Activated naive CD8-positive, alpha-beta T cell (primary cell): ENCODE measurements at regions not wholly inside any gene's neighbourhood (a gene's known extent, or its start where the extent isn't known, plus 50 kb on each side); places are given as distances from the start of the nearest gene placed in this dataset.

Source experiments
- H3K27ac Mint-ChIP-seq: one replicate; pipeline ENCODE4 v1.8.0; 2021; ENCODE audit warnings: mixed read lengths
- H3K27me3 Mint-ChIP-seq: one replicate; pipeline ENCODE4 v1.8.0; 2021; ENCODE audit warnings: mixed read lengths
- H3K36me3 Mint-ChIP-seq: one replicate; pipeline ENCODE4 v1.8.0; 2021; ENCODE audit warnings: mixed read lengths
- H3K4me1 Mint-ChIP-seq: one replicate; pipeline ENCODE4 v1.8.0; 2021; ENCODE audit warnings: low read depth, mixed read lengths
- H3K4me3 Mint-ChIP-seq: one replicate; pipeline ENCODE4 v1.8.0; 2021; ENCODE audit warnings: mild to moderate bottlenecking, mixed read lengths
- H3K9me3 Mint-ChIP-seq: one replicate; pipeline ENCODE4 v1.8.0; 2021; ENCODE audit warnings: low read depth, mixed read lengths

- Mint-ChIP-seq H3K27ac (no peak overlapping the region), H3K4me3 (no peak overlapping the region), H3K4me1 (no peaks in the 10 kb centered on the region), H3K9me3 (no peaks in the 10 kb centered on the region), H3K36me3 (no peaks in the 10 kb centered on the region), H3K27me3 (no peaks in the 10 kb centered on the region)
These were observed 84.7 kb upstream of the SALL4 start for GRCh38 chr20:51886891-51887608.

- Mint-ChIP-seq H3K27ac (no peak overlapping the region), H3K9me3 (no peaks in the 10 kb centered on the region), H3K36me3 (no peaks in the 10 kb centered on the region), H3K4me3 (no peak overlapping the region), H3K27me3 (peaks cover 3% of the 10 kb centered on the region), H3K4me1 (no peaks in the 10 kb centered on the region)
These were observed 84.0 kb upstream of the SALL4 start for GRCh38 chr20:51886341-51886740.

GRCh38 chr20:51884561-51884960 lies 82.2 kb upstream of the SALL4 start:
- Mint-ChIP-seq H3K4me1 (no peaks in the 10 kb centered on the region), H3K27ac (no peak overlapping the region), H3K36me3 (no peaks in the 10 kb centered on the region), H3K27me3 (peaks cover 3% of the 10 kb centered on the region), H3K9me3 (no peaks in the 10 kb centered on the region), H3K4me3 (no peak overlapping the region)

DNA sequence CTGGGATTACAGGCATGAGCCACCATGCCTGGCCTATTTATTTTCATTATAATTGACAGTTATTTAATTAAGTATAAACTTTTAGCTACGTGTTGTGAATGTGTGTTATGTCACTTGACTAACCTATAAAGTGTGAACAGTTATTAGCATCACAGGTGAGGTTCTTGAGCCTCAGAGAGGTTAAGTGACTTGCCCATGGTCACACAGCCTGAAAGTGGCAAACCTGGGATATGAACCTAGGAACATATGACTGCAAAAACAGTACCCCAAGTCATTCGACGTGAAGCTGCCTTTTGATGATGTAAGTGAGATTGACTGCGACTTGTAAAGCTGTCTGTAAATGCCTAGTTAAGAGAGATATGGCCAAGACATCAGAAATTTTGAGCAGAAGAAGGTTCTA lies 77.9 kb upstream of the SALL4 start:
- Mint-ChIP-seq H3K9me3 (no peaks in the 10 kb centered on the region), H3K36me3 (no peaks in the 10 kb centered on the region), H3K4me1 (no peaks in the 10 kb centered on the region), H3K27ac (no peak overlapping the region), H3K27me3 (peaks cover 3% of the 10 kb centered on the region), H3K4me3 (no peak overlapping the region)

- no peak overlapping the region for H3K27ac Mint-ChIP-seq
- no peak overlapping the region for H3K4me3 Mint-ChIP-seq
- H3K4me1 Mint-ChIP-seq = no peaks in the 10 kb centered on the region
- H3K27me3 Mint-ChIP-seq = no peaks in the 10 kb centered on the region
- no peaks in the 10 kb centered on the region for H3K36me3 Mint-ChIP-seq
- no peaks in the 10 kb centered on the region for H3K9me3 Mint-ChIP-seq
These were observed 74.1 kb upstream of the SALL4 start for GRCh38 chr20:51876313-51876940.

- no peaks in the 10 kb centered on the region for H3K36me3 Mint-ChIP-seq
- H3K4me1 Mint-ChIP-seq = no peaks in the 10 kb centered on the region
- no peak overlapping the region for H3K4me3 Mint-ChIP-seq
- no peaks in the 10 kb centered on the region for H3K27me3 Mint-ChIP-seq
- no peaks in the 10 kb centered on the region for H3K9me3 Mint-ChIP-seq
- H3K27ac Mint-ChIP-seq = no peak overlapping the region
These were observed 71.3 kb upstream of the SALL4 start for GRCh38 chr20:51873652-51874051.

DNA sequence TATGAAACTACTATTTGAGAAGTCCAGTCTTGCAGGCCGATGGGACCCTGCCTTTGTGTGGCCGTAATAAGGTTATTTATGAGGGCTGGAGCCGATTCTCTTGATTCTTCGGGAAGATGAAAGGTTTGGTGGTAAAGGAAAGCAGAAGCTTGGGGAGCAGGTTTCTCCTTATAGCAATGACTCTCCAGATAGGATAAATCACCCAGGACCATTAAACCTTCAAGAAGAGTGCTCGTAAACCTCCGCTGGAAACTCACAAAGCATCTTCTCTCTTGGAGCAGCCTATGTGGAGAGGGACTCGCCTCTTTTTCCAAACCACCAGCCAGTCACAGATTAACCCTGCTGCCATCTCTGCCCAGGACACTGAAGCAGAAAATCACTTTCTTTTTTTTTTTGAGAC lies 69.6 kb upstream of the SALL4 start:
- peaks cover 1% of the 10 kb centered on the region for H3K27me3 Mint-ChIP-seq
- H3K9me3 Mint-ChIP-seq = no peaks in the 10 kb centered on the region
- no peaks in the 10 kb centered on the region for H3K36me3 Mint-ChIP-seq
- H3K4me3 Mint-ChIP-seq = no peak overlapping the region
- no peaks in the 10 kb centered on the region for H3K4me1 Mint-ChIP-seq
- H3K27ac Mint-ChIP-seq = no peak overlapping the region

- Mint-ChIP-seq H3K27ac (no peak overlapping the region), H3K27me3 (peaks cover 1% of the 10 kb centered on the region), H3K4me1 (no peaks in the 10 kb centered on the region), H3K9me3 (no peaks in the 10 kb centered on the region), H3K4me3 (no peak overlapping the region), H3K36me3 (no peaks in the 10 kb centered on the region)
These were observed 66.7 kb upstream of the SALL4 start for GRCh38 chr20:51869002-51869401.

DNA sequence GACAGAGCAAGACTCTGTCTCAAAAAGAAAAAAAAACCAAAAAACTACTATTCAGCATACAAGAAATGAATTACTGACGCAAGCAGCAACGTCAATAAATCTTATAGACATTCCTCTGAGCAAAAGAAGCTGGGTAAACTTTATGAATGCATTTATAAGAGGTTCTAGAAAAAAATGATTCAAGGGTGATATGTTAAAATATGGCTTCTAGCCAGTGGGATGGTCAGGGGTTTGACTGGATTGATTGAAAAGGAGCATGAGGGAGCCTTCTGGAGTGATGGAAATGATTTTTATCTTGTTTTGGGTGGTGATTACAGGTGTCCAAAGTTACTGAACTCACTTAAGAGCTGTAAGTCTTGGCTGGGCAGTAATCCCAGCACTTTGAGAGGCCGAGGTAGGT lies 64.9 kb upstream of the SALL4 start:
- peaks cover 2% of the 10 kb centered on the region for H3K27me3 Mint-ChIP-seq

DNA sequence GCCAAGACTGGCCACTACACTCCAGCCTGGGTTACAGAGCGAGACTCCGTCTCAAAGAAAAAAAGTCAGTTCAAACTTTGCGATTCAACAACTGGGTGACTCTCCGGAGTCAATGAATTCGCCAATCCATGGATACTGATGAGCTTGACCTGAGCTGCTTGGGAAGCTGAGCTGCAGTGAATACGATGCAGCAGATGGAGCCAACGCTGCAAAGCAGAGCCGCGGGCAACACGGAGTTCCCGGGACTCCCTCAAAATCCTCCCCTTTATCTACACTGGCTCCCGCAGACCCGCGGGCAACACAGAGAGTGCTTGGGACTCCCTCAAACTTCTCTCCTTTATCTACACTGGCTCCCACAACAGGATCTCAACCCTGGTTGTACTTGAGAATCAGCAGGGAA lies 62.6 kb upstream of the SALL4 start:
- H3K4me1 Mint-ChIP-seq = no peaks in the 10 kb centered on the region

More for the DNA sequence above, 64.9 kb upstream of the SALL4 start:
- no peaks in the 10 kb centered on the region for H3K9me3 Mint-ChIP-seq
- no peaks in the 10 kb centered on the region for H3K36me3 Mint-ChIP-seq
- no peaks in the 10 kb centered on the region for H3K4me1 Mint-ChIP-seq
- H3K27ac Mint-ChIP-seq = no peak overlapping the region
- no peak overlapping the region for H3K4me3 Mint-ChIP-seq

DNA sequence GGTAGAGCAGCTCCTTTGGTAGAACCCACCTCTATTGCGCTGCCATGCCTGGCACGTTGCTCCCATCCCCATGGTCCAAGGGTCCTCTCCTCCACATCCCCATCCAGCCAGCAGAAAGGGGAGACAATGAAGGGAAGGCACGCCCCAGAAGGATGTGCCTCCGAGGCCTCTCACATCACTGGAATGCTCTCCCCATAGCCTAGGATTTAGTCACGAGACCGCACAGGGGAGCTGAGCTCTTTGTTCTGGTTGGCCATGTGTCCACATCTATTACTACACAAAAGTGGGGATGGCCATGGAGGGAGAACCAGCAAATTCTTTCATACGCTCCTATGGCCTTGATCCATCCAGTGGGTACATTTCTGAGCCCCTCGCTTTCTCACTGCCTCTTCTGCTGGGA lies 60.5 kb upstream of the SALL4 start:
- Mint-ChIP-seq H3K36me3 (no peaks in the 10 kb centered on the region), H3K27ac (no peak overlapping the region), H3K27me3 (peaks cover 3% of the 10 kb centered on the region), H3K4me1 (no peaks in the 10 kb centered on the region), H3K9me3 (no peaks in the 10 kb centered on the region), H3K4me3 (no peak overlapping the region)

More for the DNA sequence above, 62.6 kb upstream of the SALL4 start:
- Mint-ChIP-seq H3K36me3 (no peaks in the 10 kb centered on the region), H3K27ac (no peak overlapping the region), H3K4me3 (no peak overlapping the region), H3K27me3 (peaks cover 2% of the 10 kb centered on the region), H3K9me3 (no peaks in the 10 kb centered on the region)

DNA sequence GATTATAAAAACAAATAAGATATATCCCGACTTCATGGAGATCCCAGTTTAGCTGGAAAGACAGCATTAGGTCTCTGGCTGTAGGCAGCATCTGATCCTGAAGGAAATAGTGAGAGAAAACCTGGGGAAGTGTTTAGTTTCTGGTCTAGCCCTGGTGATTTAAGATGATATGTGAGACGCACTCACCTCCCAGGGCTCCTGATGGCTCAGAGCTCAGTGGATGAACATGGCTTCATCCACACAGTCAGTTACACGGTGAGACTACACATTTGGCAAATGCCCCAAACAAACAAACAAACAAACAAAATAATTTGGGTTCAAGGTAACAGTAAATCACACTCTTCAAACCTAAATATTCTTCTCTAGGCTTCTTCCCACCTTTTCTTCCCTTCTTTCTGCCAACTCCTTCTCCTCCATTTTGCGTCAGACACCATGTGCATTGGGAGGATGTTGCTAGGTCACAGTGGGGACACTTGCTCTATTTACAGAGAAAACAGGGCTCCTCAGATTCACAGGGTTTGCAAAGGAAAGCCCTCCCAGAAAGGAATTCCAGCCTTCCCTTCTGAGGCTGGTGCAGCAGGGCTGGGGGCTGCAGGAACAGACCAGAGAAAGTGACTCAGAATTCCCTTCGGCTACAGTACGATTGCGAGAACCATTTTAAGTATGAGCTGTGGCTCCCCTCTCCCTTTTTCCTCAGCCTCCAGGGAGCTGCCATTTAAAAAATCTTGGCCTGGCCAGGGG lies 59.6 kb upstream of the SALL4 start:
- Mint-ChIP-seq H3K9me3 (no peaks in the 10 kb centered on the region), H3K27ac (no peak overlapping the region), H3K36me3 (no peaks in the 10 kb centered on the region), H3K27me3 (peaks cover 3% of the 10 kb centered on the region), H3K4me3 (no peak overlapping the region), H3K4me1 (no peaks in the 10 kb centered on the region)

GRCh38 chr20:51860111-51860882 lies 58.0 kb upstream of the SALL4 start:
- Mint-ChIP-seq H3K27ac (no peak overlapping the region), H3K9me3 (no peaks in the 10 kb centered on the region), H3K27me3 (peaks cover 5% of the 10 kb centered on the region), H3K4me1 (no peaks in the 10 kb centered on the region), H3K4me3 (no peak overlapping the region), H3K36me3 (no peaks in the 10 kb centered on the region)

DNA sequence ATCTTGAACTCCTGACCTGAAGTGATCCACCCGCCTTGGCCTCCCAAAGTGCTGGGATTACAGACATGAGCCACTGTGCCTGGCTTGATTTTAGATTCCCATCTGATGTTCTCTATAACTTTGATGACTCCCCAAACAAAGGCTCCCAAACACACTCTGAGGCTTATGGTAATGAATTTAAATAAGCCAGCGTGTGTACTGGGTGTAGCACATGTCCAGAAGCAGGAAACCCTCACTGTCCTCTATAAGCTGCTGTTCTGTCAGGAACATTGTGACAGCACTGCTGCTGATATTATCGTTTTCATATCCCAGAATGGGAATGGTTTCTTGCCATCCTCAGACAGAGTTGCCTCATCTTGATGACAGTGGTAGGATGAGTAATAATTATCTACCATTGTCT lies 54.1 kb upstream of the SALL4 start:
- Mint-ChIP-seq H3K4me3 (no peak overlapping the region), H3K27ac (no peak overlapping the region), H3K4me1 (no peaks in the 10 kb centered on the region), H3K9me3 (no peaks in the 10 kb centered on the region), H3K36me3 (no peaks in the 10 kb centered on the region), H3K27me3 (peaks cover 4% of the 10 kb centered on the region)

DNA sequence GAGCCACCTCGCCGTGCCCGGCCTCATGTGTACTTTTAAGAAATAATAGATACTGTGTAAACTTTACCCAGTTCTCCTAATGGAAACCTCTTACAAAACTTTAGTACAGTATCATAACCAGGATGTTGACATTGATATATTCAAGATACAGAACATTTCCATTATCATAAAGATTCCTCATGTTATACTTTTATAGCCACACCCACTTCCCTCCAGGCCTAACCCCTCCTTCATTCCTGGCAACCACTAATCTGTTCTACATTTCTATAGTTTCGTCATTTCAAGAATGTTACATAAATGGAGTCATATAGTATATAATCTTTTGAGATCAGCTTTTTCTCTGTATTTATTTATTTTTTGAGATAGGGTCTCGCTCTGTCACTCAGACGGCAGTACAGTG lies 52.6 kb upstream of the SALL4 start:
- Mint-ChIP-seq H3K9me3 (no peaks in the 10 kb centered on the region), H3K4me1 (no peaks in the 10 kb centered on the region), H3K27ac (no peak overlapping the region), H3K36me3 (no peaks in the 10 kb centered on the region), H3K4me3 (no peak overlapping the region), H3K27me3 (peaks cover 4% of the 10 kb centered on the region)
